ENCODE measurements at regions not wholly inside any gene's neighbourhood (a gene's known extent, or its start where the extent isn't known, plus 50 kb on each side); places are given as distances from the start of the nearest gene placed in this dataset.

- TF ChIP-seq CTCF (IDR thresholded peaks at IDR 0.05) (no peak), POLR2A (IDR thresholded peaks at IDR 0.05) (no peak), EP300 (IDR thresholded peaks at IDR 0.05) (no peak)
Measured at GRCh38 chr7:118898284-118898683, 673.8 kb downstream of the ANKRD7 start.

All from tibial nerve (tissue), 4 donors.